Activated naive CD4-positive, alpha-beta T cell treated with anti-CD3 and anti-CD28 coated beads, Interleukin-2, amount 10 ng/mL, durations not matched to agents 7 days and 5 days (primary cell): ENCODE measurements at regions not wholly inside any gene's neighbourhood (a gene's known extent, or its start where the extent isn't known, plus 50 kb on each side); places are given as distances from the start of the nearest gene placed in this dataset.

Experiments used
- CTCF ChIA-PET: fragments of 350-600 bp; sonication (Branson Sonifier 250); formaldehyde crosslinking; loops from one replicate; lab custom pipeline; 2021; ENCODE audit warnings: antibody characterized with exemption; lab: Charles Lee
- DNase-seq: peaks from one replicate; pipeline ENCODE4 v3.0.0-alpha.2; 2020
- H3K27ac Mint-ChIP-seq: one replicate; pipeline ENCODE4 v1.8.0; 2021; ENCODE audit warnings: mild to moderate bottlenecking, moderate library complexity, mixed read lengths
- H3K27me3 Mint-ChIP-seq: one replicate; pipeline ENCODE4 v1.8.0; 2021; ENCODE audit warnings: mild to moderate bottlenecking, mixed read lengths
- H3K36me3 Mint-ChIP-seq: one replicate; pipeline ENCODE4 v1.8.0; 2021; ENCODE audit warnings: mixed read lengths
- H3K4me1 Mint-ChIP-seq: one replicate; pipeline ENCODE4 v1.8.0; 2021; ENCODE audit warnings: mixed read lengths
- H3K4me3 Mint-ChIP-seq: one replicate; pipeline ENCODE4 v1.8.0; 2021; ENCODE audit warnings: mild to moderate bottlenecking, moderate library complexity, mixed read lengths
- H3K9me3 Mint-ChIP-seq: one replicate; pipeline ENCODE4 v1.8.0; 2021; ENCODE audit warnings: mixed read lengths

DNA sequence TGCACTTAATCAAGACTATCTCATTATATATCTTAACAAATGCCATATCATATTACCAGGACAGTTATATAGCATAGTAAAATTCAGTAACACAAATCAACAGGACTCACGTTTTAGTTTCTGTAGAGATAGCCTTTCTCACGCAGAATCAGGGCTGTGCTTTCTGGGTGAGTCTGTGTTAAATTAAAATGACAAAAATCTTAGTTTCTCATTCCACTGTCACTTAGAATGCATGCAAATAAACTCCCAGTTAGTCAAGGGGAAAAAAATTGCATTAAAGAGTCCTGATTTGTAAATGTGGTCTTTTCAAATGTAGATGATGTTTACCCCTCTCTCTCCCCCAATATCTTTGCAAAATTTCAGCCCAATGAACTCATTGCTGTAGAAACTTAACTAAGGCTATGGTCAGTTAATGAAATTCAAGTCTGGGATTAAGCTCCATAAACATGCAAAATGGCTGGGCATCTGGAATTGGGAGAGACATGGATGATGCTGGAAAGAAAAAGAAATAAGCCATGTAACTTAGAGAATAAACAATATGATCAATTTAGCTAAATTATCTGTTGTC lies 77.8 kb upstream of the MGAT4C start:
- Mint-ChIP-seq H3K27ac (no peak overlapping the region), H3K36me3 (no peaks in the 10 kb centered on the region), H3K9me3 (peaks cover 2% of the 10 kb centered on the region), H3K4me1 (no peaks in the 10 kb centered on the region), H3K4me3 (no peak overlapping the region), H3K27me3 (no peaks in the 10 kb centered on the region)
- CTCF ChIA-PET = no interaction called here
- DNase-seq = no peak

DNA sequence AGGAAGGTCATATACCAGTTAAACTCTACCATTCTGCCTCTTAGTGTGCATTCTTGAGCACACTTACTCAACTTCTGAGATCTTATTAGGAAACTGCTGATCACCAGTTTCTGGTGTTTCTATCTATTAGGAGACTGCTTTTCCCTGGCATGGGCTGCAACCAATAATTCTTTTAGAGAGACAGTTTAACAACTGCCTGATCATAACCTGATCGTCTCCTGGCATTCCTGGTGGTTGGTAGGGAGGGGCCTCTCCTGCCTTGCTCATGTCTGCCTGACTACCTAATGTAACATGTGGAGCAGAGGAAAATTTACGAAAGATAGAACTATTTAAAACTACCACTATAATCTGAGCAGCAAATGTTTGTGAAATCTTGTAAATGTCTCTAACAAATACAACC lies 75.3 kb upstream of the MGAT4C start:
- Mint-ChIP-seq H3K27me3 (no peaks in the 10 kb centered on the region), H3K27ac (no peak overlapping the region), H3K4me1 (no peaks in the 10 kb centered on the region), H3K9me3 (peaks cover 2% of the 10 kb centered on the region), H3K36me3 (no peaks in the 10 kb centered on the region), H3K4me3 (no peak overlapping the region)
- CTCF ChIA-PET = no interaction called here
- DNase-seq = no peak

DNA sequence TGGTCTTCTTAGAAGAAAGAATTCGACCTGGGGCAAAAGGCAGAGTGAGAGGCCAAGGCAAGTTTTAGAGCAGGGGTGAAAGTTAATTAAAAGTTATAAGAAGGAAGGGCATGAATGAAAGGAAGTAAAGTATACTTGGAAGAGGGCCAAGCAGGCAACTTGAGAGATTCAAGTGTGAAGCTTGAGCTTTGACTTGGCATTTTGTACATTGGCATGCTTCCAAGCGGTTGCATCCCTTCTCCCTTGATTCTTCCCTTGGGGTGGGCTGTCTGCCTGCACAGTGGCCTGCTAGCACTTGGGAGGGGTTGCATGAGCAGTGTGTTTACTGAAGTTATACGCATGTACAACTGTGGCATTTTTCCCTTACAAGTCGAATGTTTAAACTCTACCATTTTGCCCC lies 74.8 kb upstream of the MGAT4C start:
- CTCF ChIA-PET = no interaction called here
- peaks cover 2% of the 10 kb centered on the region for H3K9me3 Mint-ChIP-seq
- H3K4me1 Mint-ChIP-seq = no peaks in the 10 kb centered on the region
- H3K4me3 Mint-ChIP-seq = no peak overlapping the region
- no peak for DNase-seq
- H3K27me3 Mint-ChIP-seq = no peaks in the 10 kb centered on the region
- H3K36me3 Mint-ChIP-seq = no peaks in the 10 kb centered on the region
- no peak overlapping the region for H3K27ac Mint-ChIP-seq

DNA sequence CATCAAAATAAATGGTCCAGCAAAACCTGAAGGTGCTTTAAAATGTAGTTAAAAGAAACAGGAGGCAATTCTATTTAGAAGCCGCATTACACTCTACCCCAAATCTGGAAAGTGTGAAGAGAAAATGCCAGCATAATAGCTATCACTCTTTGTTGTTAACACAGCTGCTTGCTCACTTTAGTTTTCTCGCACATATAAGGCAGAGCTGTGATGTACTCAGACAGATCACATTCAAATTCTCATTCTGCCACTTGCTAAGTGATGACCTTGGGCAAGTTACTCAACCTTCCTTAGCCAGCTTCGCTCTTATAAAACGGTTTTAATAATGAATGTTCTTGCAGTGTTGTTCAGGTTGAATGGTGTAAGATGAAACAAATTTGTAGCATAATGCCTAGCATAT lies 56.0 kb upstream of the MGAT4C start:
- DNase-seq = no peak
- Mint-ChIP-seq H3K9me3 (peaks cover 4% of the 10 kb centered on the region), H3K27ac (no peak overlapping the region), H3K36me3 (no peaks in the 10 kb centered on the region), H3K4me3 (no peak overlapping the region), H3K27me3 (no peaks in the 10 kb centered on the region), H3K4me1 (no peaks in the 10 kb centered on the region)
- CTCF ChIA-PET = no interaction called here
